HepG2 (cell line): ENCODE measurements at regions not wholly inside any gene's neighbourhood (a gene's known extent, or its start where the extent isn't known, plus 50 kb on each side); places are given as distances from the start of the nearest gene placed in this dataset.
"Not testable (repeated sequence)": the region's sequence is repeated elsewhere in the genome, so short reads cannot be mapped to it uniquely, and the experiment has no call there.

ENCODE experiments used
- ATAC-seq: fragments of 200-7000 bp; cut with Tn5 transposase; 3 replicates; pipeline ENCODE4 v1.9.1; 2020; ENCODE audit warnings: mild to moderate bottlenecking, moderate library complexity
- BruUV-seq: library from RNA; stranded (reverse); fragments of 400-500 nt; replicated peaks from 2 replicates; lab custom pipeline; 2021; lab: Mats Ljungman, UMichigan
- CTCF ChIA-PET: fragments of 300-600 bp; formaldehyde crosslinking; extraction: SDS; loops from one replicate; lab custom pipeline; 2021; ENCODE audit warnings: low total read pairs, inconsistent platforms, low intra/inter-chr PET ratio; lab: Yijun Ruan, JAX
- POLR2A ChIA-PET: fragments of 350-600 bp; sonication (Branson Sonifier 250); formaldehyde crosslinking; loops from one replicate; lab custom pipeline; 2020; ENCODE audit warnings: antibody characterized with exemption, inconsistent platforms; lab: Yijun Ruan, JAX
- DNase-seq: peaks from one replicate; pipeline ENCODE4 v3.0.0-alpha.2; 2015; ENCODE audit warnings: low spot score
- FAIRE-seq: peaks from 3 replicates; lab custom pipeline; 2011; peaks lifted over from hg19 to GRCh38; lab: Jason Lieb, UNC
- H2AFZ ChIP-seq: one replicate; pipeline ENCODE4 v1.6.1; 2011; ENCODE audit warnings: low read length, inconsistent platforms
- H3K27ac ChIP-seq: fragments of 300-600 bp; 3 replicates; pipeline ENCODE4 v1.8.0; 2011; ENCODE audit warnings: mixed run types, mild to moderate bottlenecking, mixed read lengths, low read length, inconsistent platforms; ENCODE audit not compliant: insufficient read depth; ENCODE audit errors: extremely low read length
- H3K27me3 ChIP-seq, 2 experiments: fragments of 200-600 bp in 1 of 2; 2 replicates in 1 of 2; 3 replicates in 1 of 2; pipeline versions ENCODE4 v1.6.0 to v1.8.0; 2011; ENCODE audit warnings: low read length in 2 of 2, mild to moderate bottlenecking in 2 of 2, moderate library complexity in 2 of 2, inconsistent platforms in 1 of 2; ENCODE audit not compliant: insufficient read depth in 2 of 2, control insufficient read depth in 1 of 2
- H3K36me3 ChIP-seq, 2 experiments: fragments of 200-600 bp in 1 of 2; replicated peaks in 1 of 2; 2 replicates in 1 of 2; 3 replicates in 1 of 2; pipeline versions ENCODE4 v1.5.1 to v1.8.0; 2011; ENCODE audit warnings: low read length in 2 of 2, inconsistent platforms in 1 of 2; ENCODE audit not compliant: insufficient read depth in 2 of 2, control insufficient read depth in 1 of 2
- H3K4me1 ChIP-seq: 2 replicates; pipeline ENCODE4 v1.5.1; 2012; ENCODE audit warnings: low read length, inconsistent platforms; ENCODE audit not compliant: insufficient read depth
- H3K4me2 ChIP-seq: 2 replicates; pipeline ENCODE4 v1.6.0; 2011; ENCODE audit warnings: low read depth, low read length, inconsistent platforms
- H3K4me3 ChIP-seq, 3 experiments: fragments of 200-600 bp in 1 of 3; sonication (generic), shearing (Covaris generic) in 1 of 3; replicated peaks in 1 of 3; 2 replicates each; pipeline ENCODE4 v1.5.1; 2011 to 2016; ENCODE audit warnings: low read length in 3 of 3, inconsistent platforms in 2 of 3, low read depth in 2 of 3, mild to moderate bottlenecking in 2 of 3, control low read depth in 1 of 3, mixed read lengths in 1 of 3; ENCODE audit not compliant: insufficient read depth in 1 of 3
- H3K79me2 ChIP-seq: one replicate; pipeline ENCODE4 v1.6.1; 2011; ENCODE audit warnings: low read length, inconsistent platforms; ENCODE audit not compliant: insufficient read depth
- H3K9ac ChIP-seq: 2 replicates; pipeline ENCODE4 v1.6.0; 2011; ENCODE audit warnings: mild to moderate bottlenecking, low read depth, low read length, inconsistent platforms; ENCODE audit not compliant: insufficient read depth
- H3K9me3 ChIP-seq: 2 replicates; pipeline ENCODE4 v1.5.1; 2012; ENCODE audit warnings: mild to moderate bottlenecking, low read length
- H4K20me1 ChIP-seq: 2 replicates; pipeline ENCODE4 v1.6.0; 2011; ENCODE audit warnings: inconsistent platforms, mild to moderate bottlenecking, low read length, moderate library complexity; ENCODE audit not compliant: insufficient read depth
- DR1 ChIP-seq: sonication (generic); formaldehyde crosslinking; IDR thresholded peaks from 2 replicates; pipeline ENCODE4 v1.8.0; 2021; ENCODE audit warnings: mild to moderate bottlenecking, missing genetic modification reagents, inconsistent platforms
- FOXA3 ChIP-seq: IDR thresholded peaks from 2 replicates; pipeline ENCODE4 v1.6.1; 2016; ENCODE audit warnings: missing genetic modification reagents, missing compliant biosample characterization
- IRF2 ChIP-seq: IDR thresholded peaks from 2 replicates; pipeline ENCODE4 v1.6.1; 2018; ENCODE audit warnings: missing genetic modification reagents, missing compliant biosample characterization
- JDP2 ChIP-seq: sonication (generic); formaldehyde crosslinking; IDR thresholded peaks from 2 replicates; pipeline ENCODE4 v1.8.1; 2022; ENCODE audit warnings: missing genetic modification reagents, borderline replicate concordance
- KDM2A ChIP-seq: sonication (generic); formaldehyde crosslinking; IDR thresholded peaks from 2 replicates; pipeline ENCODE4 v1.4.0; 2020; ENCODE audit warnings: low read depth, missing genetic modification reagents, borderline replicate concordance
- MEF2D ChIP-seq: sonication (generic); formaldehyde crosslinking; IDR thresholded peaks from 2 replicates; pipeline ENCODE4 v1.5.1; 2020; ENCODE audit warnings: mild to moderate bottlenecking, missing genetic modification reagents
- PCBP1 ChIP-seq: fragments of 200-400 bp; formaldehyde crosslinking; IDR thresholded peaks from 2 replicates; pipeline ENCODE4 v1.6.1; 2017; ENCODE audit warnings: mild to moderate bottlenecking, low read depth, low read length, borderline replicate concordance
- PLSCR1 ChIP-seq: sonication (generic); formaldehyde crosslinking; IDR thresholded peaks from 2 replicates; pipeline ENCODE4 v1.5.0; 2020; ENCODE audit warnings: missing genetic modification reagents, mild to moderate bottlenecking, borderline replicate concordance
- POLR2G ChIP-seq: fragments of 200-400 bp; formaldehyde crosslinking; IDR thresholded peaks from 2 replicates; pipeline ENCODE4 v1.6.1; 2018; ENCODE audit warnings: mild to moderate bottlenecking, low read depth, low read length, moderate library complexity
- RFX5 ChIP-seq: IDR thresholded peaks from 2 replicates; pipeline ENCODE4 v1.6.1; 2011; ENCODE audit warnings: low read depth, low read length, improper control_type of control experiment
- YEATS2 ChIP-seq: sonication (generic); formaldehyde crosslinking; IDR thresholded peaks from 2 replicates; pipeline ENCODE4 v1.4.0; 2020; ENCODE audit warnings: missing genetic modification reagents, borderline replicate concordance
- ZNF75D ChIP-seq: sonication (generic); formaldehyde crosslinking; IDR thresholded peaks from 2 replicates; pipeline ENCODE4 v1.8.1; 2023; ENCODE audit warnings: missing genetic modification reagents, mild to moderate bottlenecking, borderline replicate concordance
- ZNF780A ChIP-seq: sonication (generic); formaldehyde crosslinking; IDR thresholded peaks from 2 replicates; pipeline ENCODE4 v1.8.0; 2022; ENCODE audit warnings: mild to moderate bottlenecking, missing genetic modification reagents, moderate library complexity
- ZNF83 ChIP-seq: sonication (generic); formaldehyde crosslinking; IDR thresholded peaks from 2 replicates; pipeline ENCODE4 v1.4.0; 2020; ENCODE audit warnings: missing genetic modification reagents, mild to moderate bottlenecking, borderline replicate concordance
- WGBS: methylation state at CpG from one replicate; pipeline ENCODE4 v1.1.6; 2017; ENCODE audit warnings: low lambda C conversion rate; 5-methylcytosine and 5-hydroxymethylcytosine counted together
- in situ Hi-C: cut with HindIII; loops from 2 replicates; pipeline ENCODE4 v1.10.0; 2017; ENCODE audit warnings: low pct_unique_long_range_greater_than_20kb; ENCODE audit not compliant: extremely low pct_ligation_motif_present
- intact Hi-C: fragments of 100-400 bp; cut with micrococcal nuclease; formaldehyde crosslinking; loops from one replicate; pipeline ENCODE4 v1.10.0; 2022; ENCODE audit not compliant: unreplicated experiment

- CTCF ChIA-PET: no interaction called here
- Histone ChIP-seq H3K4me3 (no peak overlapping the region), H3K27ac (no peak overlapping the region), H2AFZ (no peak overlapping the region), H3K9ac (no peak overlapping the region), H3K4me1 (no peaks in the 10 kb centered on the region), H3K9me3 (no peaks in the 10 kb centered on the region)
- DNase-seq: no peak
- POLR2A ChIA-PET: no interaction called here
- TF ChIP-seq JDP2: no peak
- TF ChIP-seq, all 625 proteins: peak for 0
- Histone ChIP-seq H3K36me3 (no peaks in the 10 kb centered on the region), H3K4me2 (no peak overlapping the region), H3K79me2 (no peaks in the 10 kb centered on the region), H3K27me3 (no peaks in the 10 kb centered on the region), H4K20me1 (no peaks in the 10 kb centered on the region)
- no peak for FAIRE-seq
- no peak for ATAC-seq
- in situ Hi-C loops (no loop called here), intact Hi-C loops (no loop called here)
- BruUV-seq: no TSS peak
Observed at GRCh38 chr2:145374165-145374564, 854.2 kb upstream of the ZEB2 start.

GRCh38 chr2:145367334-145367733 is 847.4 kb upstream of the ZEB2 start:
- 29% methylated on average over 3 of the region's 3 CpGs for WGBS
- not testable (repeated sequence) for H3K9me3 ChIP-seq

GRCh38 chr2:145366341-145366740 is 846.4 kb upstream of the ZEB2 start:
- H3K27ac ChIP-seq: no peak overlapping the region
- H3K79me2 ChIP-seq: no peaks in the 10 kb centered on the region
- no peak overlapping the region for H3K4me3 ChIP-seq
- TF ChIP-seq MEF2D (CRISPR knock-in tag) (no peak), ZNF780A (CRISPR knock-in tag) (no peak), ZNF83 (CRISPR knock-in tag) (no peak), FOXA3 (CRISPR knock-in tag) (no peak), DR1 (no peak), POLR2G (no peak), ZNF75D (CRISPR knock-in tag) (no peak), YEATS2 (CRISPR knock-in tag) (no peak), KDM2A (no peak), RFX5 (no peak), IRF2 (no peak), PCBP1 (no peak), PLSCR1 (no peak)
- DNase-seq: no peak
- H3K9me3 ChIP-seq: no peaks in the 10 kb centered on the region
- H3K4me2 ChIP-seq: no peak overlapping the region
- intact Hi-C loops: no loop called here
- in situ Hi-C loops: no loop called here
- H3K27me3 ChIP-seq: no peaks in the 10 kb centered on the region
- H3K9ac ChIP-seq: no peak overlapping the region
- no peaks in the 10 kb centered on the region for H3K36me3 ChIP-seq
- no peaks in the 10 kb centered on the region for H3K4me1 ChIP-seq
- no peak overlapping the region for H2AFZ ChIP-seq
- FAIRE-seq: no peak
- ChIA-PET POLR2A (no interaction called here), CTCF (no interaction called here)
- no peaks in the 10 kb centered on the region for H4K20me1 ChIP-seq
- ATAC-seq: no peak
- no TSS peak for BruUV-seq

More at GRCh38 chr2:145367334-145367733, 847.4 kb upstream of the ZEB2 start:
- H2AFZ ChIP-seq, BruUV-seq, H3K27me3 ChIP-seq, H3K4me1 ChIP-seq, DNase-seq, H4K20me1 ChIP-seq, POLR2A ChIA-PET, H3K4me2 ChIP-seq, ATAC-seq, H3K79me2 ChIP-seq, in situ Hi-C loops, H3K27ac ChIP-seq, intact Hi-C loops, FAIRE-seq, H3K36me3 ChIP-seq, CTCF ChIA-PET, H3K4me3 ChIP-seq, H3K9ac ChIP-seq: not testable (repeated sequence)
